ENCODE measurements at regions not wholly inside any gene's neighbourhood (a gene's known extent, or its start where the extent isn't known, plus 50 kb on each side); places are given as distances from the start of the nearest gene placed in this dataset.

DNA sequence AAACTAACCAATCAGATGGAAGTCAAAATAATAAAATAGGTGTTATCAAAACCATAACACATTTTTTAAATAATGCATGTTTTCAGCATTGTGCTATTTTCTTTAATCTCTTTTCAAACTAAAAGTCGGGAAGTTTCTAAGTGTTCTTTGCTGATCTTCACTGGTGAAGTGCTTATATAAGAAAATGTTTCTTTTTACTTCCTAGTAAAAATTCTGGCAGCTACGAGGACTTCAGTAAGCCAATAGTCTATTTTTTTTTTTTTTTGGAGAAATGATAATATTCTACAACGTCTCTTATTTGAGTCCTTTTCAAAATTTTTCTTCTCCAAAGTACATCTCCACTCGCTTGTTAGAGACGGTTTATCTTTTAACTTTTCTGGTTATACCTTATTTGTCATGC lies 448.0 kb downstream of the SLC6A15 start:
- no peak for TF ChIP-seq YY1 (IDR thresholded peaks at IDR 0.05; ENCODE audit: insufficient read depth, insufficient read length)
- no peak for TF ChIP-seq SUZ12 (IDR thresholded peaks at IDR 0.05; ENCODE audit: extremely low read depth, insufficient read depth, insufficient read length)
